ENCODE measurements at regions not wholly inside any gene's neighbourhood (a gene's known extent, or its start where the extent isn't known, plus 50 kb on each side); places are given as distances from the start of the nearest gene placed in this dataset.

GRCh38 chr13:77465603-77466195 is 69.8 kb upstream of the SCEL start:
- TF ChIP-seq, protein P1, sequence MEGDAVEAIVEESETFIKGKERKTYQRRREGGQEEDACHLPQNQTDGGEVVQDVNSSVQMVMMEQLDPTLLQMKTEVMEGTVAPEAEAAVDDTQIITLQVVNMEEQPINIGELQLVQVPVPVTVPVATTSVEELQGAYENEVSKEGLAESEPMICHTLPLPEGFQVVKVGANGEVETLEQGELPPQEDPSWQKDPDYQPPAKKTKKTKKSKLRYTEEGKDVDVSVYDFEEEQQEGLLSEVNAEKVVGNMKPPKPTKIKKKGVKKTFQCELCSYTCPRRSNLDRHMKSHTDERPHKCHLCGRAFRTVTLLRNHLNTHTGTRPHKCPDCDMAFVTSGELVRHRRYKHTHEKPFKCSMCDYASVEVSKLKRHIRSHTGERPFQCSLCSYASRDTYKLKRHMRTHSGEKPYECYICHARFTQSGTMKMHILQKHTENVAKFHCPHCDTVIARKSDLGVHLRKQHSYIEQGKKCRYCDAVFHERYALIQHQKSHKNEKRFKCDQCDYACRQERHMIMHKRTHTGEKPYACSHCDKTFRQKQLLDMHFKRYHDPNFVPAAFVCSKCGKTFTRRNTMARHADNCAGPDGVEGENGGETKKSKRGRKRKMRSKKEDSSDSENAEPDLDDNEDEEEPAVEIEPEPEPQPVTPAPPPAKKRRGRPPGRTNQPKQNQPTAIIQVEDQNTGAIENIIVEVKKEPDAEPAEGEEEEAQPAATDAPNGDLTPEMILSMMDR (IDR thresholded peaks at IDR 0.05; ENCODE audit: poor library complexity) = no peak
- TF ChIP-seq EZH2 (IDR thresholded peaks at IDR 0.05; ENCODE audit: borderline replicate concordance) = no peak

Data from hepatocyte (in vitro differentiated cells).